ENCODE measurements at regions not wholly inside any gene's neighbourhood (a gene's known extent, or its start where the extent isn't known, plus 50 kb on each side); places are given as distances from the start of the nearest gene placed in this dataset.

- H3K27me3 ChIP-seq (ENCODE audit: control insufficient read depth, insufficient read depth, low read length) = peaks cover 2% of the 10 kb centered on the region
- H3K36me3 ChIP-seq (ENCODE audit: control insufficient read depth, insufficient read depth, low read length) = no peaks in the 10 kb centered on the region
- TF ChIP-seq CTCF (IDR thresholded peaks at IDR 0.05; ENCODE audit: insufficient read depth, low read length, severe bottlenecking) = no peak
- H3K4me3 ChIP-seq (ENCODE audit: low read depth, low read length) = no peak overlapping the region
- FAIRE-seq (no peak), DNase-seq (ENCODE audit: low read depth) (no peak)
Measured at GRCh38 chr1:42034426-42034825, 115.7 kb upstream of the HIVEP3 start.

- FAIRE-seq (no peak), DNase-seq (ENCODE audit: low read depth) (no peak)
- Histone ChIP-seq H3K27me3 (ENCODE audit: control insufficient read depth, insufficient read depth, low read length) (peaks cover 2% of the 10 kb centered on the region), H3K36me3 (ENCODE audit: control insufficient read depth, insufficient read depth, low read length) (no peaks in the 10 kb centered on the region), H3K4me3 (ENCODE audit: low read depth, low read length) (no peak overlapping the region)
- no peak for TF ChIP-seq CTCF (IDR thresholded peaks at IDR 0.05; ENCODE audit: insufficient read depth, low read length, severe bottlenecking)
Measured at GRCh38 chr1:42033629-42034028, 114.9 kb upstream of the HIVEP3 start.

GRCh38 chr1:42017730-42018129 lies 99.0 kb upstream of the HIVEP3 start:
- H3K36me3 ChIP-seq (ENCODE audit: control insufficient read depth, insufficient read depth, low read length) = no peaks in the 10 kb centered on the region
- FAIRE-seq (no peak), DNase-seq (ENCODE audit: low read depth) (no peak)
- H3K27me3 ChIP-seq (ENCODE audit: control insufficient read depth, insufficient read depth, low read length) = no peaks in the 10 kb centered on the region
- TF ChIP-seq CTCF (IDR thresholded peaks at IDR 0.05; ENCODE audit: insufficient read depth, low read length, severe bottlenecking) = no peak
- no peak overlapping the region for H3K4me3 ChIP-seq (ENCODE audit: low read depth, low read length)

- FAIRE-seq (no peak), DNase-seq (ENCODE audit: low read depth) (no peak)
- no peaks in the 10 kb centered on the region for H3K27me3 ChIP-seq (ENCODE audit: control insufficient read depth, insufficient read depth, low read length)
- H3K36me3 ChIP-seq (ENCODE audit: control insufficient read depth, insufficient read depth, low read length) = no peaks in the 10 kb centered on the region
- H3K4me3 ChIP-seq (ENCODE audit: low read depth, low read length) = no peak overlapping the region
- TF ChIP-seq CTCF (IDR thresholded peaks at IDR 0.05; ENCODE audit: insufficient read depth, low read length, severe bottlenecking) = no peak
Measured at GRCh38 chr1:42017259-42017658, 98.5 kb upstream of the HIVEP3 start.

- Histone ChIP-seq H3K36me3 (ENCODE audit: control insufficient read depth, insufficient read depth, low read length) (no peaks in the 10 kb centered on the region), H3K4me3 (ENCODE audit: low read depth, low read length) (no peak overlapping the region), H3K27me3 (ENCODE audit: control insufficient read depth, insufficient read depth, low read length) (no peaks in the 10 kb centered on the region)
- DNase-seq (ENCODE audit: low read depth) (no peak), FAIRE-seq (no peak)
- no peak for TF ChIP-seq CTCF (IDR thresholded peaks at IDR 0.05; ENCODE audit: insufficient read depth, low read length, severe bottlenecking)
Measured at GRCh38 chr1:42014823-42015222, 96.1 kb upstream of the HIVEP3 start.

- Histone ChIP-seq H3K27me3 (ENCODE audit: control insufficient read depth, insufficient read depth, low read length) (no peaks in the 10 kb centered on the region), H3K4me3 (ENCODE audit: low read depth, low read length) (no peak overlapping the region), H3K36me3 (ENCODE audit: control insufficient read depth, insufficient read depth, low read length) (no peaks in the 10 kb centered on the region)
- no peak for TF ChIP-seq CTCF (IDR thresholded peaks at IDR 0.05; ENCODE audit: insufficient read depth, low read length, severe bottlenecking)
- FAIRE-seq (peak; percentile 79), DNase-seq (ENCODE audit: low read depth) (no peak)
Measured at GRCh38 chr1:42013881-42014470, 95.3 kb upstream of the HIVEP3 start.

All from bronchial epithelial cell (primary cell).